Gastroesophageal sphincter (tissue), 4 donors: ENCODE measurements at regions not wholly inside any gene's neighbourhood (a gene's known extent, or its start where the extent isn't known, plus 50 kb on each side); places are given as distances from the start of the nearest gene placed in this dataset.
"Not testable (repeated sequence)": the region's sequence is repeated elsewhere in the genome, so short reads cannot be mapped to it uniquely, and the experiment has no call there.

Experiments
- ATAC-seq: fragments of 150-250 bp; one replicate; pipeline ENCODE4 v1.9.1; 2016; ENCODE audit warnings: mild to moderate bottlenecking, moderate library complexity
- H3K27ac ChIP-seq, 4 donors: fragments of 200-600 bp; sonication (generic) in 3 of 4; 1 replicate in 3 of 4; 2 replicates in 1 of 4; pipeline ENCODE4 v1.5.1; 2016 to 2019
- H3K27me3 ChIP-seq: fragments of 200-600 bp; sonication (generic); one replicate; pipeline ENCODE4 v1.5.1; 2019
- H3K36me3 ChIP-seq, 2 donors: fragments of 200-600 bp; sonication (generic); one replicate each; pipeline ENCODE4 v1.5.1; 2019; ENCODE audit warnings: control low read depth in 1 of 2
- H3K4me1 ChIP-seq, 3 donors: fragments of 200-600 bp; sonication (generic); 1 replicate in 2 of 3; 2 replicates in 1 of 3; pipeline ENCODE4 v1.5.1; 2016 to 2019; ENCODE audit warnings: control low read depth in 2 of 3
- H3K4me3 ChIP-seq, 2 donors: fragments of 200-600 bp; sonication (generic); one replicate each; pipeline ENCODE4 v1.5.1; 2019; ENCODE audit warnings: mild to moderate bottlenecking in 1 of 2, moderate library complexity in 1 of 2
- H3K9me3 ChIP-seq, 3 donors: fragments of 200-600 bp; sonication (generic); one replicate each; pipeline ENCODE4 v1.5.1; 2017 to 2019; ENCODE audit warnings: control low read depth in 2 of 3
- EP300 ChIP-seq: sonication (generic); formaldehyde crosslinking; IDR thresholded peaks from one replicate; pipeline ENCODE4 v1.6.1; 2017; ENCODE audit warnings: antibody characterized with exemption, mild to moderate bottlenecking
- POLR2A ChIP-seq, 2 donors: fragments of 450-650 bp; IDR thresholded peaks; one replicate each; pipeline ENCODE4 v1.6.1; 2017; ENCODE audit warnings: antibody characterized with exemption in 2 of 2, mild to moderate bottlenecking in 2 of 2, moderate library complexity in 1 of 2
- POLR2AphosphoS5 ChIP-seq: sonication (generic); formaldehyde crosslinking; IDR thresholded peaks from one replicate; pipeline ENCODE4 v1.6.1; 2017; ENCODE audit warnings: antibody characterized with exemption
- WGBS, 2 donors: methylation state at CpG; one replicate each; pipeline ENCODE4 v1.1.5; 2018; ENCODE audit warnings: low coverage in 1 of 2; 5-methylcytosine and 5-hydroxymethylcytosine counted together
- TF ChIP-seq, protein P1 (sequence below), 4 experiments: fragments of 200-600 bp in 2 of 4; fragments of 450-650 bp in 2 of 4; sonication (generic) in 1 of 4; IDR thresholded peaks; one replicate each; pipeline ENCODE4 v1.5.1; 2017 to 2019; ENCODE audit warnings: antibody characterized with exemption in 4 of 4, mild to moderate bottlenecking in 2 of 4, moderate library complexity in 2 of 4

DNA sequence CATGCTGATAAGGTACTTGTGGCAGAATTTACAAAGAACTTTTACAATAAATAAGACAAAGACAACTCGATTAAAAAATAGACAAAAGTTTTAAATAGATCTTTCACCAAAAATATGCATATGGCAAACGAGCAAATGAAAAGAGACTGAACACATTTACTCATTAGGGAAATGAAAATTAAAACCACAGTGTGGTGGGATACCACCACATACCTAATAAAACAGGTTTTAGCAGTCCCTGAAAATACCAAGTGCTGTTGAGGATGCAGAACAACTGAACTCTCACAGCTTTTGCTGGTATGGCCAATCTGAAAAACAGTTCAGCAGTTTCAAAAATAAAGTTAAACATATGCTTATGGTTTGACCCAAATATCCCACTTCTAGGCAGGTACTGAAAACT lies 205.4 kb upstream of the ADO start:
- H3K4me3 ChIP-seq = no peak overlapping the region
- H3K4me1 ChIP-seq = no peaks in the 10 kb centered on the region
- peaks cover 0 to 4% (median 0%) of the 10 kb centered on the region in 3 donors for H3K9me3 ChIP-seq
- WGBS, 2 donors = 46 to 59% methylated on average over 2 of the region's 2 CpGs
- no peaks in the 10 kb centered on the region for H3K27me3 ChIP-seq
- no peaks in the 10 kb centered on the region for H3K36me3 ChIP-seq
- H3K27ac ChIP-seq = no peak overlapping the region
- ATAC-seq = no peak
- TF ChIP-seq EP300 = no peak
- TF ChIP-seq POLR2A (IDR thresholded peaks at IDR 0.05) = no peak
- TF ChIP-seq, protein P1, sequence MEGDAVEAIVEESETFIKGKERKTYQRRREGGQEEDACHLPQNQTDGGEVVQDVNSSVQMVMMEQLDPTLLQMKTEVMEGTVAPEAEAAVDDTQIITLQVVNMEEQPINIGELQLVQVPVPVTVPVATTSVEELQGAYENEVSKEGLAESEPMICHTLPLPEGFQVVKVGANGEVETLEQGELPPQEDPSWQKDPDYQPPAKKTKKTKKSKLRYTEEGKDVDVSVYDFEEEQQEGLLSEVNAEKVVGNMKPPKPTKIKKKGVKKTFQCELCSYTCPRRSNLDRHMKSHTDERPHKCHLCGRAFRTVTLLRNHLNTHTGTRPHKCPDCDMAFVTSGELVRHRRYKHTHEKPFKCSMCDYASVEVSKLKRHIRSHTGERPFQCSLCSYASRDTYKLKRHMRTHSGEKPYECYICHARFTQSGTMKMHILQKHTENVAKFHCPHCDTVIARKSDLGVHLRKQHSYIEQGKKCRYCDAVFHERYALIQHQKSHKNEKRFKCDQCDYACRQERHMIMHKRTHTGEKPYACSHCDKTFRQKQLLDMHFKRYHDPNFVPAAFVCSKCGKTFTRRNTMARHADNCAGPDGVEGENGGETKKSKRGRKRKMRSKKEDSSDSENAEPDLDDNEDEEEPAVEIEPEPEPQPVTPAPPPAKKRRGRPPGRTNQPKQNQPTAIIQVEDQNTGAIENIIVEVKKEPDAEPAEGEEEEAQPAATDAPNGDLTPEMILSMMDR (IDR thresholded peaks at IDR 0.05) = no peak
- no peak for TF ChIP-seq POLR2AphosphoS5

DNA sequence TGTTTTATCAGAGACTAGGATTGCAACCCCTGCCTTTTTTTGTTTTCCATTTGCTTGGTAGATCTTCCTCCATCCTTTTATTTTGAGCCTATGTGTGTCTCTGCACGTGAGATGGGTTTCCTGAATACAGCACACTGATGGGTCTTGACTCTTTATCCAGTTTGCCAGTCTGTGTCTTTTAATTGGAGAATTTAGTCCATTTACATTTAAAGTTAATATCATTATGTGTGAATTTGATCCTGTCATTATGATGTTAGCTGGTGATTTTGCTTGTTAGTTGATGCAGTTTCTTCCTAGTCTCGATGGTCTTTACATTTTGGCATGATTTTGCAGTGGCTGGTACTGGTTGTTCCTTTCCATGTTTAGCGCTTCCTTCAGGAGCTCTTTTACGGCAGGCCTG lies 198.0 kb upstream of the ADO start:
- WGBS, 2 donors = 89 to 100% methylated on average over 1 to 3 of the region's 4 CpGs
- H3K4me3 ChIP-seq, ATAC-seq, H3K27ac ChIP-seq, H3K4me1 ChIP-seq, H3K9me3 ChIP-seq, H3K36me3 ChIP-seq: not testable (repeated sequence)
- peaks cover 12% of the 10 kb centered on the region for H3K27me3 ChIP-seq

DNA sequence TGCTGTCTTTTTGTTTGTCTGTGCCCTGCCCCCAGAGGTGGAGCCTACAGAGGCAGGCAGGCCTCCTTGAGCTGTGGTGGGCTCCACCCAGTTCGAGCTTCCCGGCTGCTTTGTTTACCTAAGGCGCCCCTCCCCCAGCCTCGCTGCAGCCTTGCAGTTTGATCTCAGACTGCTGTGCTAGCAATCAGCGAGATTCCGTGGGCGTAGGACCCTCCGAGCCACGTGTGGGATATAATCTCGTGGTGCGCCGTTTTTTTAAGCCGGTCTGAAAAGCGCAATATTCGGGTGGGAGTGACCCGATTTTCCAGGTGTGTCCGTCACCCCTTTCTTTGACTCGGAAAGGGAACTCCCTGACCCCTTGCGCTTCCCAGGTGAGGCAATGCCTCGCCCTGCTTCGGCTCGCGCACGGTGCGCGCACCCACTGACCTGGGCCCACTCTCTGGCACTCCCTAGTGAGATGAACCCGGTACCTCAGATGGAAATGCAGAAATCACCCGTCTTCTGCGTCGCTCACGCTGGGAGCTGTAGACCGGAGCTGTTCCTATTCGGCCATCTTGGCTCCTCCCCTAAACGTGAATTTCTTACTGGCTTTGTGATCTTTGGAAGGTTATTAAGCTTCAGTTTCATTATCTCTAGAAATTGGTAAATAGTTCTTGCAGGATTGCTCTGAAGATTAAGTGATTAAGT lies 196.2 kb upstream of the ADO start:
- not testable (repeated sequence) for H3K36me3 ChIP-seq, H3K4me3 ChIP-seq, H3K27ac ChIP-seq, ATAC-seq, H3K4me1 ChIP-seq, H3K9me3 ChIP-seq
- H3K27me3 ChIP-seq = peaks cover 12% of the 10 kb centered on the region
- 83% methylated on average over 7 of the region's 34 CpGs; no CpG with 5 or more reads in 1 of the 2 donors for WGBS, 2 donors

DNA sequence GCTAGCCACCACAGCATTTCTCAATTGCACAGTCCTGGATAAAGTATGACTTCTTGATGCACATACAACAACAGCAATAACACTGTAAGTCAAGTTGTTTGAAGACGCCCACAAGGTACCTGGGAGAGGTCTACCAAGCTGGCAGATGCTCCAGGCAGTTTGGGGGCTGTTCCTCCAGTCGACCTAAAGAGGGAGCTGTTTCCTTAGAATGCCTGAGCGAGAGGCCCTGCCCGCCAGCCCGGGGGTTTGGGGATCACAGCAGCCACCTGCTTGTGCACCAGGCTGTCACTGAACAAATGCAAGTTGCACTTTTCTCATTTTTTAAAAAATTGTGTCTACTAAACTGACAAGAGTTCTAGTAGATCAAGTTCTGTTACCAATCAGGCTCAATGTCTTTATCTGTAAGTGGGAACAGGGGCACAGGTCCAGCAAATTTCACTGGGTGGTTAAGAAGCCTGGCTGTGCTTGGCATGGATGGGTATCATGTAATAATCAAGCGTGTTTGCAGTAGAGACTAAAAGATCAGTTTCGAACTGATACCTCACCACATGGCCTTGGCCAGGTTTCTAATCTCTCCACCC lies 193.8 kb upstream of the ADO start:
- no peaks in the 10 kb centered on the region for H3K9me3 ChIP-seq
- H3K4me1 ChIP-seq = no peaks in the 10 kb centered on the region
- no peaks in the 10 kb centered on the region for H3K36me3 ChIP-seq
- 28 to 33% methylated on average over 3 to 7 of the region's 7 CpGs for WGBS, 2 donors
- no peak for TF ChIP-seq POLR2A (IDR thresholded peaks at IDR 0.05)
- TF ChIP-seq, protein P1 (IDR thresholded peaks at IDR 0.05) = peak in 2 of 4 experiments; percentile 7 to 58
- no peak overlapping the region for H3K27ac ChIP-seq
- no peak for ATAC-seq
- peaks cover 12% of the 10 kb centered on the region for H3K27me3 ChIP-seq
- no peak overlapping the region for H3K4me3 ChIP-seq

DNA sequence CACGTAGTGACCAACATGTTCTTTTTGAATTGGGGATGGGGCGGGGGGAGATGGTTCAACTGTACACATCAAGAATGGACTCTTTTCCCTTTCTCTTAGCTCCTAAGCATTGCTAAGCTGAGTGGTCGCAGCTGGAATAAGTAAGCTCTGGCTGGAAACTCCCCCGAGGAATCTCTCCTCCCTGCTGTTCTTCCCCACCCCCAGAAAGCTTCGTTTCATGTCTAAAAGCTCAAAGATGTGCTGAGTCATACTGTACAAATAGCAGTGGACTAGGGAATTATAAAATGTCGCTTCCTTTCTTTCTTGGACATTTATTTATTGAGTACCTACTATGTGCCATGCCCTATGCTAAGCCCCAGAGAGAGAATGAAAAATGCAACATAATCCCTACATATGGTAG lies 191.1 kb upstream of the ADO start:
- 24 to 62% methylated on average over 4 to 6 of the region's 6 CpGs for WGBS, 2 donors
- Histone ChIP-seq H3K27ac (no peak overlapping the region), H3K27me3 (peaks cover 12% of the 10 kb centered on the region), H3K9me3 (no peaks in the 10 kb centered on the region), H3K4me1 (no peaks in the 10 kb centered on the region), H3K36me3 (no peaks in the 10 kb centered on the region), H3K4me3 (no peak overlapping the region)
- TF ChIP-seq, protein P1 (IDR thresholded peaks at IDR 0.05) = no peak
- TF ChIP-seq POLR2AphosphoS5 = no peak
- no peak for TF ChIP-seq EP300
- TF ChIP-seq POLR2A (IDR thresholded peaks at IDR 0.05) = no peak
- no peak for ATAC-seq

DNA sequence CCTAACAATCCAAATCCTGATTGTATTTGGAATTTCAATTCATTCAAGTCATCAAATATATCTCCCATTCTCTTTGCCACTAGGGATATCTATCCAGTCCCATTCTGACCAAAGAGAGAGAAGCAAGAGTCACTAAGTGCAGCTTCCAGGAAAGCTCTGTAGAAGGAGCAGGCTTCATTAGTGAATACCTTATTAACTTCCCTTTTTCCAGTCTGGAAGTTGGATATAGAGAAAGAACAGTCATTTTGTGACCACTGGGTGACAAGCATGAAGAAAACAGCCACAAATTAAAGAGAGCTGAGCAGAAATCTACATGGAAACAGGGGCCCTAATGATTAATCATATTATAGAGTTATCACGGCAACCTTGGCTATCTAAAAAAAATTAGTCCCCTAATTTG lies 190.7 kb upstream of the ADO start:
- no peaks in the 10 kb centered on the region for H3K4me1 ChIP-seq
- no peaks in the 10 kb centered on the region for H3K9me3 ChIP-seq
- H3K36me3 ChIP-seq = no peaks in the 10 kb centered on the region
- H3K27ac ChIP-seq = no peak overlapping the region
- H3K27me3 ChIP-seq = peaks cover 12% of the 10 kb centered on the region
- TF ChIP-seq POLR2AphosphoS5 (no peak), EP300 (no peak), POLR2A (IDR thresholded peaks at IDR 0.05) (no peak)
- TF ChIP-seq, protein P1 (IDR thresholded peaks at IDR 0.05) = no peak
- H3K4me3 ChIP-seq = no peak overlapping the region
- WGBS, 2 donors = 88 to 92% methylated on average over 1 of the region's 1 CpG
- no peak for ATAC-seq
